Endothelial cell of umbilical vein (primary cell): ENCODE measurements at regions not wholly inside any gene's neighbourhood (a gene's known extent, or its start where the extent isn't known, plus 50 kb on each side); places are given as distances from the start of the nearest gene placed in this dataset.
"Not testable (repeated sequence)": the region's sequence is repeated elsewhere in the genome, so short reads cannot be mapped to it uniquely, and the experiment has no call there.

Source experiments
- BruUV-seq: library from RNA; stranded (reverse); fragments of 400-500 nt; replicated peaks from 2 replicates; lab custom pipeline; 2021; lab: Mats Ljungman, UMichigan
- CTCF ChIA-PET: fragments of 300-600, 350-600 bp; sonication (Branson Sonifier 250); formaldehyde crosslinking; loops from one replicate; lab custom pipeline; 2021; ENCODE audit warnings: antibody characterized with exemption, inconsistent platforms; lab: Charles Lee
- POLR2A ChIA-PET: fragments of 300-600, 350-600 bp; sonication (Branson Sonifier 250); formaldehyde crosslinking; loops from one replicate; lab custom pipeline; 2021; ENCODE audit warnings: antibody characterized with exemption, inconsistent platforms; lab: Charles Lee
- DNase-seq: peaks from one replicate; pipeline ENCODE4 v3.0.0-alpha.2; 2011; ENCODE audit warnings: low read depth, low spot score
- FAIRE-seq: peaks from 2 replicates; lab custom pipeline; 2011; peaks lifted over from hg19 to GRCh38; lab: Jason Lieb, UNC
- H2AFZ ChIP-seq: 2 replicates; pipeline ENCODE4 v1.6.0; 2012; ENCODE audit warnings: low read depth, low read length, control low read depth, inconsistent platforms
- H3K27ac ChIP-seq: 2 replicates; pipeline ENCODE4 v1.5.1; 2011; ENCODE audit warnings: low read depth, mild to moderate bottlenecking, control low read depth, low read length, moderate library complexity; ENCODE audit not compliant: insufficient read depth
- H3K27me3 ChIP-seq, 2 experiments: 2 replicates each; pipeline versions ENCODE4 v1.6.0 to v1.6.1; 2011; ENCODE audit warnings: low read length in 2 of 2, mixed read lengths in 1 of 2; ENCODE audit not compliant: control insufficient read depth in 2 of 2, insufficient read depth in 2 of 2
- H3K36me3 ChIP-seq, 2 experiments: 2 replicates in 1 of 2; 3 replicates in 1 of 2; pipeline ENCODE4 v1.5.1; 2011; ENCODE audit warnings: low read length in 2 of 2, mild to moderate bottlenecking in 1 of 2, moderate library complexity in 1 of 2; ENCODE audit not compliant: control insufficient read depth in 2 of 2, insufficient read depth in 2 of 2; ENCODE audit errors: extremely low read depth in 1 of 2
- H3K4me1 ChIP-seq: 3 replicates; pipeline ENCODE4 v1.5.1; 2011; ENCODE audit warnings: mild to moderate bottlenecking, low read length; ENCODE audit not compliant: control insufficient read depth, insufficient read depth; ENCODE audit errors: extremely low read depth
- H3K4me2 ChIP-seq: 2 replicates; pipeline ENCODE4 v1.6.1; 2011; ENCODE audit warnings: low read length, control low read depth, mixed read lengths; ENCODE audit not compliant: insufficient read depth
- H3K4me3 ChIP-seq, 3 experiments: fragments of 200-600 bp in 1 of 3; sonication (generic), shearing (Covaris generic) in 1 of 3; replicated peaks in 1 of 3; 2 replicates each; pipeline ENCODE4 v1.5.1; 2011 to 2016; ENCODE audit warnings: control low read depth in 3 of 3, low read length in 3 of 3, mild to moderate bottlenecking in 2 of 3, inconsistent platforms in 1 of 3, low read depth in 1 of 3, moderate library complexity in 1 of 3; ENCODE audit not compliant: insufficient read depth in 1 of 3
- H3K79me2 ChIP-seq: 2 replicates; pipeline ENCODE4 v1.6.0; 2012; ENCODE audit warnings: low read length, inconsistent platforms; ENCODE audit not compliant: control insufficient read depth, insufficient read depth
- H3K9ac ChIP-seq: replicated peaks from 2 replicates; pipeline ENCODE3; 2011; ENCODE audit warnings: low read length, control low read depth; ENCODE audit not compliant: insufficient read depth; ENCODE audit errors: extremely low read depth
- H3K9me1 ChIP-seq: replicated peaks from 3 replicates; pipeline ENCODE4 v1.6.0; 2011; ENCODE audit warnings: mild to moderate bottlenecking, low read length; ENCODE audit not compliant: control insufficient read depth, insufficient read depth; ENCODE audit errors: extremely low read depth
- H3K9me3 ChIP-seq: replicated peaks from 2 replicates; pipeline ENCODE4 v1.5.1; 2012; ENCODE audit warnings: low read length, inconsistent platforms; ENCODE audit not compliant: control insufficient read depth, insufficient read depth
- H4K20me1 ChIP-seq: replicated peaks from 2 replicates; pipeline ENCODE3; 2011; ENCODE audit warnings: mild to moderate bottlenecking, low read length; ENCODE audit not compliant: control insufficient read depth, insufficient read depth; ENCODE audit errors: extremely low read depth
- GATA2 ChIP-seq: IDR thresholded peaks from 2 replicates; pipeline ENCODE4 v1.7.0; 2011; ENCODE audit warnings: low read depth, mild to moderate bottlenecking, moderate library complexity, mixed read lengths, low read length; ENCODE audit not compliant: insufficient read length, insufficient read depth
- MYC ChIP-seq: IDR thresholded peaks from one replicate; pipeline ENCODE4 v1.6.1; 2011; ENCODE audit warnings: mild to moderate bottlenecking, low read depth, low read length
- dilution Hi-C: fragments of 300-500 bp; cut with MboI; formaldehyde crosslinking; loops from one replicate; pipeline ENCODE4 v1.15.0; 2019; ENCODE audit warnings: low sequenced_read_pairs; ENCODE audit not compliant: extremely low pct_ligation_motif_present
- intact Hi-C: fragments of 100-400 bp; cut with micrococcal nuclease; formaldehyde crosslinking; loops from one replicate; pipeline ENCODE4 v1.10.0; 2022

- no peak for TF ChIP-seq GATA2
- TF ChIP-seq MYC: no peak
- Histone ChIP-seq H2AFZ (no peak overlapping the region), H3K9me1 (no peaks in the 10 kb centered on the region), H4K20me1 (no peaks in the 10 kb centered on the region), H3K9ac (no peak overlapping the region), H3K4me1 (no peaks in the 10 kb centered on the region), H3K36me3 (no peaks in the 10 kb centered on the region), H3K9me3 (peaks cover 40% of the 10 kb centered on the region), H3K27me3 (no peaks in the 10 kb centered on the region), H3K4me3 (no peak overlapping the region), H3K4me2 (no peak overlapping the region), H3K27ac (no peak overlapping the region), H3K79me2 (no peaks in the 10 kb centered on the region)
- DNase-seq (peak; percentile 55), FAIRE-seq (no peak)
- ChIA-PET POLR2A (no interaction called here), CTCF (no interaction called here)
- intact Hi-C loops: no loop called here
- dilution Hi-C loops: no loop called here
- no TSS peak for BruUV-seq
These were observed 2603.7 kb upstream of the TPTE start for GRCh38 chr21:7917729-7918128.

GRCh38 chr21:7925918-7926582 is 2595.3 kb upstream of the TPTE start:
- peak; percentile 56 for DNase-seq
- H3K4me3 ChIP-seq, H3K4me1 ChIP-seq, intact Hi-C loops, BruUV-seq, H3K9me1 ChIP-seq, FAIRE-seq, H3K9ac ChIP-seq, CTCF ChIA-PET, H3K79me2 ChIP-seq, H4K20me1 ChIP-seq, H2AFZ ChIP-seq, POLR2A ChIA-PET, dilution Hi-C loops, H3K36me3 ChIP-seq, H3K4me2 ChIP-seq, H3K27me3 ChIP-seq, H3K27ac ChIP-seq: not testable (repeated sequence)
- H3K9me3 ChIP-seq: peaks cover 81% of the 10 kb centered on the region

GRCh38 chr21:7928528-7928927 is 2592.9 kb upstream of the TPTE start:
- H2AFZ ChIP-seq, H3K4me1 ChIP-seq, H3K27ac ChIP-seq, H3K4me2 ChIP-seq, dilution Hi-C loops, H3K79me2 ChIP-seq, H3K9me1 ChIP-seq, POLR2A ChIA-PET, intact Hi-C loops, CTCF ChIA-PET, BruUV-seq, H3K9ac ChIP-seq, H3K27me3 ChIP-seq, H4K20me1 ChIP-seq, H3K36me3 ChIP-seq, H3K4me3 ChIP-seq, DNase-seq, FAIRE-seq: not testable (repeated sequence)
- peaks cover 77% of the 10 kb centered on the region for H3K9me3 ChIP-seq

GRCh38 chr21:7929586-7929985 is 2591.8 kb upstream of the TPTE start:
- CTCF ChIA-PET, BruUV-seq, H3K9me1 ChIP-seq, H3K79me2 ChIP-seq, H2AFZ ChIP-seq, H3K27ac ChIP-seq, H3K36me3 ChIP-seq, H3K27me3 ChIP-seq, intact Hi-C loops, H3K4me3 ChIP-seq, dilution Hi-C loops, H3K9ac ChIP-seq, DNase-seq, POLR2A ChIA-PET, H3K4me2 ChIP-seq, H4K20me1 ChIP-seq, H3K4me1 ChIP-seq, FAIRE-seq: not testable (repeated sequence)
- peaks cover 78% of the 10 kb centered on the region for H3K9me3 ChIP-seq
